VCaP (cell line): ENCODE measurements at regions not wholly inside any gene's neighbourhood (a gene's known extent, or its start where the extent isn't known, plus 50 kb on each side); places are given as distances from the start of the nearest gene placed in this dataset.
"Not testable (repeated sequence)": the region's sequence is repeated elsewhere in the genome, so short reads cannot be mapped to it uniquely, and the experiment has no call there.

Source experiments
- H3K27ac ChIP-seq: fragments of 450-650 bp; 2 replicates; pipeline ENCODE4 v1.5.1; 2017
- TF ChIP-seq, protein P1 (sequence below): fragments of 450-650 bp; conservative IDR thresholded peaks from 2 replicates; pipeline ENCODE4 v1.5.1; 2017; ENCODE audit warnings: mild to moderate bottlenecking, moderate library complexity

DNA sequence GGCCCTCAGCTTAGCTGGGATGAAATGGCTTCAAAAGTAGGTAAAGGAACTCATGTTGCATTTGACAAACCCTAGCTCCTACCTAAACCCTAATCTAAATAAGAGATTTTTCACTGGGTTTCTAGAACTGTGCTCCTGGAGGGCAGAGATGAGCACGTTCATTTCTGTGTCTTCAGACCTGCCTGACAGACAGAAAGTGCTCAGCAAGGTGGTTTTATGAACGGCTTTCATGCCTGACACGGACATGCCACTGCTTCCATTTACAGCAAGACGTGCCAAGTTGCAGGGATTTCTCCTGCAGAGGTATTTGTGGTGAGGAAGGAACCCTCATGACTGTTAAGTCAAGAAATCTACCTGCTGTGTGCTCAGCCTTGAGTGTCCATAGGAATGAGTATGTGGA lies 83.5 kb upstream of the KMT2C start:
- TF ChIP-seq, protein P1, sequence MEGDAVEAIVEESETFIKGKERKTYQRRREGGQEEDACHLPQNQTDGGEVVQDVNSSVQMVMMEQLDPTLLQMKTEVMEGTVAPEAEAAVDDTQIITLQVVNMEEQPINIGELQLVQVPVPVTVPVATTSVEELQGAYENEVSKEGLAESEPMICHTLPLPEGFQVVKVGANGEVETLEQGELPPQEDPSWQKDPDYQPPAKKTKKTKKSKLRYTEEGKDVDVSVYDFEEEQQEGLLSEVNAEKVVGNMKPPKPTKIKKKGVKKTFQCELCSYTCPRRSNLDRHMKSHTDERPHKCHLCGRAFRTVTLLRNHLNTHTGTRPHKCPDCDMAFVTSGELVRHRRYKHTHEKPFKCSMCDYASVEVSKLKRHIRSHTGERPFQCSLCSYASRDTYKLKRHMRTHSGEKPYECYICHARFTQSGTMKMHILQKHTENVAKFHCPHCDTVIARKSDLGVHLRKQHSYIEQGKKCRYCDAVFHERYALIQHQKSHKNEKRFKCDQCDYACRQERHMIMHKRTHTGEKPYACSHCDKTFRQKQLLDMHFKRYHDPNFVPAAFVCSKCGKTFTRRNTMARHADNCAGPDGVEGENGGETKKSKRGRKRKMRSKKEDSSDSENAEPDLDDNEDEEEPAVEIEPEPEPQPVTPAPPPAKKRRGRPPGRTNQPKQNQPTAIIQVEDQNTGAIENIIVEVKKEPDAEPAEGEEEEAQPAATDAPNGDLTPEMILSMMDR = no peak
- H3K27ac ChIP-seq = no peak overlapping the region

DNA sequence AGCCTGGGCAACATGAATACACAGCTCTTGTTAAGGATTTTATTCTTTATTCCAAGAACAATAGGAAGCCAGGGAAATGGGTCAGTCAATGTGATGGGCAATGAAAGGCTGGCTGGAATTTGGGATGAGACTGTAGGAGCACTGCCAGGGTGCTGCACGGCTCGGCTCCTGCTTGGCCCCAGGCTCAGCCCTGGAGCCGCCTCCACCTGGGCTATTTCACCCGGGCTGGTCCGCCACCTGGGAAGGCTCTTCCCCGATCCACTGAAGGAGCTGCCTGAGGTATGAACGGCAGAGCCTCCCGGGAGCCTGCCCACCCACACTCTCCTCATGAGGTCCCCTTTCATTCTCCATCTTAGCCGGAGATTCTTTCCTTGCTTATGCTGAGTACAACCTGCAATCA lies 80.4 kb upstream of the KMT2C start:
- no peak overlapping the region for H3K27ac ChIP-seq
- TF ChIP-seq, protein P1 = no peak

DNA sequence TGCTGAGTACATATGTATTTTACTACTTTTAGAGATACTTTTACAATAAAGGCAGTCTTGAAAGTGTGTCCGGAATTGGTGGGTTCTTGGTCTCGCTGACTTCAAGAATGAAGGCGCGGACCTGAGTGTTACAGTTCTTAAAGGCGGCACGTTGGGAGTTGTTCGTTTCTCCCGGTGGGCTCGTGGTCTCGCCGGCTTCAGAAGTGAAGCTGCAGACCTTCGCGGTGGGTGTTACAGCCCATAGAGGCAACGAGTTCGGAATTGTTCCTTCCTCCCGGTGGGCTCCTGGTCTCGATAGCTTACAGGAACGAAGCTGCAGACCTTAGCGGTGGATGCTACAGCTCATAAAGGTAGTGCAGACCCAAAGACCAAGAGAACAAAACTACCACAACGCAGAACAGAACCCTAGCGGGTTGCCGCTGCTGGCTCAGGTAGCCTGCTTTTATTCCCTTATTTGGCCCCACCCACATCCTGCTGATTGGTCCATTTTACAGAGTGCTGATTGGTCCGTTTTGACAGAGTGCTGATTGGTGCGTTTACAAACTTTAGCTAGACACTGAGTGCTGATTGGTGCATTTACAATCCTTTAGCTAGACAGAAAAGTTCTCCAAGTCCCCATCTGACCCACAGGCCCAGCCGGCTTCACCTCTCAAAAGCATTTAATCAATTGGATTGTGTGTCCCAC lies 79.6 kb upstream of the KMT2C start:
- not testable (repeated sequence) for H3K27ac ChIP-seq

DNA sequence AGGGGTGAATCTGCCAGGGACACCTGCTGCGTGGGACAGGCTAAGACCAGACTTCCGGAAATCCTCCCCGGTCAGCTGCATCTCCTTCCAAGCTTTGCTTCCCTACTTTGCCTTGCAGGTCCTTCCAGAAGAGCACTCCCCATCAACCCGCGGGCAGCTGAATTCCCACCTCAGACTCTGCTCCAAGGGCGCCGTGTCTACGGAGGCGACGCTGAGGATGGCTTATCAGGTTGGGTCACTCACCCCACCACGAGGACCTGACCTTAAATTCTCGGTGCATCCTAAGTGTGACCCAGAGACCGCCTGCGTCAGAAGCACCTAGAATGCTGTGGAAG lies 78.9 kb upstream of the KMT2C start:
- no peak overlapping the region for H3K27ac ChIP-seq
- TF ChIP-seq, protein P1 = no peak

DNA sequence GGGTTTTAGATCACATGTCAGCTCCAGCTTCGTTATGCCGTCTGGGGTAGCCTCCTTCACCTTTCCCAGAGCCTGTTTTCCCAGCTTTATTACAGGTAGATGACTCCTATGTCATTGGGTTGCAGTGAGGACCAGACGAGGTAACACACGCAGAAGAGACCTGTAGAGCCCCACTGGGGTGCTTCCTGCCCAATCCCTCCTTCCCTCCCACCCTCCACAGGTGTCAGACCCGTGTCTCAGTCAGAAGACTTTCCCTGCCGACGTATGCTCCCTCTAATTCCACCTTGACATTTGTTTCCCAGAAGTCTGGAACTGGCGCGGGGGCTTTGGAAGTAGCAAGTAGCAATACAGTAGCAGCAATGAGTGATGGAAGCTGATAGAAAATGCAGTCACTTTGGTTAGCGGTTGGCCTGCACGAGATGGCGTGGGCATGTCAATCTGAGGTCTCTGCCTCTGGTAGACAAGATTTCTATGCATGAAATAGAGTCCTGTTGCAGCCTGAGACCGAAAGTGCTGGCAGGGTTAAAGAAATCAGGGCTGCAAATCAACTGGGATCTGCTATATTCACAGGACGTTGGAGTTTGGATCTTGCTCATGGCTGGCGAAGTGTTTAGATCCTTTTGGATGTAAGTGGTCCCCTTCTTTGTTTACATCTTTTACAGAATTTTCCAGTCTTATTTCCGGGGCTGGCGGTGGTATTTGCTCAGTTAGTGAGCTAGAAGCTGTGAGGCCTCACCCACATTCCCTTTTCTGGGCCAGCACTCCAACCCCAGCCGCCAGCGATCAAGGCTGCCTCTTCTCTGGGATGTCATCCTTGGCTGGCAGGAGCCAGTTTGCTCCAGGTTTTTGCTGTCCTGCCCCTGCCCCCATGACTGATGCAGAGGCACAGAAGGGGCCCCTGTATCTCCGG lies 78.3 kb upstream of the KMT2C start:
- TF ChIP-seq, protein P1 = no peak

DNA sequence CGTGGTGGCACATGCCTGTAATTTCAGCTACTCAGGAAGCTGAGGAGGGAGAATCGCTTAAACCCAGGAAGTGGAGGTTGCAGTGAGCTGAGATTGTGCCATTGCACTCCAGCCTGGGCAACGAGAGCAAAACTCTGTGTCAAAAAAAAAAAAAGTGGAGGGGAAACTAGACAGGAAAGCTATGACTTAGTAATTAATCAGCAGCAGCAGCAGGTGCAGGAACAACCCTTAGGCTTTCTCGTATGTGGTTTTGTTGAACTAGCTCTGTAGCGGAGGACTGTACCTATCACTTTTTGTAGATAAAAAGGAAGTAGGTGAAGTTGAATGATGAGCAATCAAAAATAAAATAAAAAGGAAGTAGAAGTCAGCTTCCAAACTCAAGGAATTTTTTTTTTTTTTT lies 76.9 kb upstream of the KMT2C start:
- no peak overlapping the region for H3K27ac ChIP-seq
- TF ChIP-seq, protein P1 = no peak

More for the DNA sequence above, 78.3 kb upstream of the KMT2C start:
- H3K27ac ChIP-seq = no peak overlapping the region

DNA sequence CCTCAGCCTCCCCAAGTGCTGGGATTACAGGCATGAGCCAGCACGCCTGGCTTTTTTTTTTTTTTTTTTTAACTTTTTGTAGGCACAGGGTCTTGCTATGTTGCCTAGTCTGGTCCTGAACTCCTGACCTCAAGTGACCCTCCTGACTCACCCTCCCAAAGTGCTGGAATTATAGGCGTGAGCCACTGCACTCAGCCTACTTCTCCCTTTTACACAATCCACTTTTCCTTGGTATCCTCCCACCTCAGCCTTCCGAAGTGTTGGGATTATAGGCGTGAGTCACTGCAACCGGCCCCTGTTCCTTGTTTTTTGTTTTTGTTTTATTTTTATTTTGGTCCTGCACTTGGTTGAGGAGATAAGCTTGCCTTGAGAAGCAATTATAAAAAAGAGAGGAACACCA lies 75.9 kb upstream of the KMT2C start:
- H3K27ac ChIP-seq = no peak overlapping the region
- TF ChIP-seq, protein P1 = no peak

DNA sequence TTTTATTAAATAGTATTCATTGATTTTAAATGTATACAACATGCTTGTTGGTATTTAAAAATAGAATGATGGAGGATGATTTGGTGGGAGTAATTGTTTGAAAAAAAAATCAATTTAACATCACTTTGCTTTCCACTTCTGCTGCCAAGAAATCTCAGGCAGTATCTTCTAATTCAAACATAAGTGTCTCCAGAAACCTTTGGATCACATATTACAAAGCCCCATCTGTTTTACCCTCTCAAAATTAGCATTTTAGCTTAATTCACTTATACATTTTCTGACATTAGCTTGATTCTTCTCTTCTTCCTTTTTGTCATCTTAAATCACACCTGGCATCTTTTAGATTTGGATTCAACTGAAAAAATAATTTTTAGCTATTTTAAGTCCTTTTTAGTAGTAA lies 72.9 kb upstream of the KMT2C start:
- H3K27ac ChIP-seq = no peak overlapping the region
- TF ChIP-seq, protein P1 = no peak
